CD14-positive monocyte (primary cell): ENCODE measurements at regions not wholly inside any gene's neighbourhood (a gene's known extent, or its start where the extent isn't known, plus 50 kb on each side); places are given as distances from the start of the nearest gene placed in this dataset.

Experiments used
- DNase-seq, 3 donors: peaks; one replicate each; pipeline ENCODE4 v3.0.0-alpha.2; 2011 to 2022
- H2AFZ ChIP-seq: 2 replicates; pipeline ENCODE4 v1.6.0; 2012; ENCODE audit warnings: mild to moderate bottlenecking, low read depth, low read length, inconsistent platforms; ENCODE audit not compliant: insufficient read depth, poor library complexity, severe bottlenecking
- H3K27ac ChIP-seq, 2 donors: 1 replicate in 1 of 2; 2 replicates in 1 of 2; pipeline ENCODE4 v1.5.1; 2012 to 2013; ENCODE audit warnings: low read length in 2 of 2, control low read depth in 1 of 2, inconsistent platforms in 1 of 2, low read depth in 1 of 2, mild to moderate bottlenecking in 1 of 2
- H3K27me3 ChIP-seq, 2 donors: one replicate each; pipeline versions ENCODE4 v1.6.0 to v1.6.1; 2011 to 2013; ENCODE audit warnings: low read length in 2 of 2; ENCODE audit not compliant: control insufficient read depth in 2 of 2, insufficient read depth in 2 of 2
- H3K36me3 ChIP-seq, 2 donors: replicated peaks in 1 of 2; 1 replicate in 1 of 2; 2 replicates in 1 of 2; pipeline versions ENCODE4 v1.5.1 to v1.6.1; 2012 to 2013; ENCODE audit warnings: low read length in 2 of 2, control low read depth in 1 of 2, inconsistent platforms in 1 of 2, mild to moderate bottlenecking in 1 of 2; ENCODE audit not compliant: insufficient read depth in 2 of 2, control insufficient read depth in 1 of 2
- H3K4me1 ChIP-seq, 2 donors: 1 replicate in 1 of 2; 2 replicates in 1 of 2; pipeline versions ENCODE4 v1.5.1 to v1.6.1; 2012 to 2013; ENCODE audit warnings: low read length in 2 of 2, control low read depth in 1 of 2, inconsistent platforms in 1 of 2, mild to moderate bottlenecking in 1 of 2, moderate library complexity in 1 of 2; ENCODE audit not compliant: insufficient read depth in 2 of 2, control insufficient read depth in 1 of 2
- H3K4me2 ChIP-seq: replicated peaks from 2 replicates; pipeline ENCODE3; 2012; ENCODE audit warnings: low read length, moderate library complexity, mild to moderate bottlenecking; ENCODE audit not compliant: poor library complexity, severe bottlenecking; ENCODE audit errors: extremely low read depth
- H3K4me3 ChIP-seq, 3 experiments: fragments of 200-600 bp in 1 of 3; sonication (generic) in 1 of 3; replicated peaks in 1 of 3; 1 replicate in 2 of 3; 2 replicates in 1 of 3; pipeline ENCODE4 v1.5.1; 2011 to 2013; ENCODE audit warnings: low read length in 3 of 3, mild to moderate bottlenecking in 3 of 3, control low read depth in 2 of 3, low read depth in 2 of 3, inconsistent platforms in 1 of 3, moderate library complexity in 1 of 3
- H3K79me2 ChIP-seq: 2 replicates; pipeline ENCODE4 v1.6.0; 2012; ENCODE audit warnings: mild to moderate bottlenecking, control low read depth, inconsistent platforms, low read length, moderate library complexity; ENCODE audit not compliant: insufficient read depth
- H3K9ac ChIP-seq: 2 replicates; pipeline ENCODE4 v1.6.0; 2017; ENCODE audit warnings: low read length, mild to moderate bottlenecking; ENCODE audit not compliant: insufficient read depth, poor library complexity, severe bottlenecking
- H3K9me3 ChIP-seq, 2 donors: replicated peaks in 1 of 2; 1 replicate in 1 of 2; 2 replicates in 1 of 2; pipeline versions ENCODE4 v1.5.1 to v1.6.1; 2012 to 2013; ENCODE audit warnings: low read length in 2 of 2, control low read depth in 1 of 2; ENCODE audit not compliant: control insufficient read depth in 1 of 2, insufficient read depth in 1 of 2
- H4K20me1 ChIP-seq: 2 replicates; pipeline ENCODE4 v1.6.0; 2012; ENCODE audit warnings: mild to moderate bottlenecking, low read length, control low read depth, moderate library complexity; ENCODE audit not compliant: insufficient read depth
- H3K27ac Mint-ChIP-seq, 7 donors: one replicate each; pipeline ENCODE4 v1.8.0; 2020; ENCODE audit warnings: mild to moderate bottlenecking in 7 of 7, mixed read lengths in 7 of 7, moderate library complexity in 6 of 7, inconsistent platforms in 2 of 7
- H3K27me3 Mint-ChIP-seq, 3 donors: one replicate each; pipeline ENCODE4 v1.8.0; 2021 to 2022; ENCODE audit warnings: low read depth in 3 of 3, mild to moderate bottlenecking in 3 of 3, mixed read lengths in 3 of 3, moderate library complexity in 3 of 3, inconsistent platforms in 1 of 3
- H3K36me3 Mint-ChIP-seq, 2 donors: one replicate each; pipeline ENCODE4 v1.8.0; 2020; ENCODE audit warnings: mixed read lengths in 2 of 2, inconsistent platforms in 1 of 2, mild to moderate bottlenecking in 1 of 2
- H3K4me1 Mint-ChIP-seq: one replicate; pipeline ENCODE4 v1.8.0; 2020; ENCODE audit warnings: mild to moderate bottlenecking, mixed read lengths
- H3K4me3 Mint-ChIP-seq, 2 donors: one replicate each; pipeline ENCODE4 v1.8.0; 2020; ENCODE audit warnings: mild to moderate bottlenecking in 2 of 2, mixed read lengths in 2 of 2, moderate library complexity in 1 of 2
- H3K9me3 Mint-ChIP-seq, 7 donors: one replicate each; pipeline ENCODE4 v1.8.0; 2020 to 2022; ENCODE audit warnings: mixed read lengths in 7 of 7, mild to moderate bottlenecking in 6 of 7, moderate library complexity in 6 of 7, inconsistent platforms in 2 of 7
- CTCF ChIP-seq: fragments of 200-600 bp; IDR thresholded peaks from one replicate; pipeline ENCODE4 v1.8.0; 2022; ENCODE audit warnings: antibody characterized with exemption, mild to moderate bottlenecking
- WGBS: methylation state at CpG from one replicate; pipeline ENCODE4 v1.1.5; 2013; ENCODE audit warnings: missing lambda C conversion rate; ENCODE audit not compliant: insufficient coverage; 5-methylcytosine and 5-hydroxymethylcytosine counted together
- intact Hi-C, 2 donors: fragments of 100-400 bp; cut with micrococcal nuclease; formaldehyde crosslinking; loops; one replicate each; pipeline versions ENCODE4 v1.15.0 to v1.15.1; 2023

DNA sequence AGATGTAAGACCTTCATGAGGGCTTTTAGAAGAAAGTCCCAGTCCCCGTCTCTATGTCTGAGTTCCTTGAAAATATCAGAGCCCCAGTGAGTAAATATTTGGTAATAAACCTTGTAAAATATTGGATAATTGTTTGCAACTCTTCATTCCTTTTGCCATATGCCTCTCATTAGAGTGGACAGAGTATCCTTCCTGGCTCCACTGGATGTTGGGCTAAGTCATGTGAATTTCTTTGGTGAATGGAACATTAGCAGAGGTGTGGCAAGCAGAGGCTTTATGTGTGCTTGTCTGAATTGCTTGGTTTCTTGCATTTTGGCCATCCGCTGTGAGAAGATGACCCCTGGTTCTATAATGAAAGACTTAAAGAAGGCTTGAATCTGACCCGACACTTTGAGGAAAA is 490.3 kb downstream of the METTL15 start:
- Histone ChIP-seq H3K79me2 (no peaks in the 10 kb centered on the region), H3K4me3 (no peak overlapping the region), H3K4me1 (no peaks in the 10 kb centered on the region), H3K27me3 (no peaks in the 10 kb centered on the region), H3K9ac (no peak overlapping the region), H3K4me2 (no peak overlapping the region), H3K27ac (no peak overlapping the region), H2AFZ (no peak overlapping the region), H3K9me3 (no peaks in the 10 kb centered on the region), H4K20me1 (no peaks in the 10 kb centered on the region), H3K36me3 (no peaks in the 10 kb centered on the region)
- no peaks in the 10 kb centered on the region for H3K27me3 Mint-ChIP-seq
- 88% methylated on average over 1 of the region's 3 CpGs for WGBS
- H3K27ac Mint-ChIP-seq, result no peak overlapping the region
- no peaks in the 10 kb centered on the region for H3K36me3 Mint-ChIP-seq
- DNase-seq, result no peak
- no peak overlapping the region for H3K4me3 Mint-ChIP-seq
- intact Hi-C loops, result no loop called here
- H3K4me1 Mint-ChIP-seq, result no peaks in the 10 kb centered on the region
- TF ChIP-seq CTCF, result no peak
- peaks cover 0 to 4% (median 1%) of the 10 kb centered on the region in 7 donors for H3K9me3 Mint-ChIP-seq

DNA sequence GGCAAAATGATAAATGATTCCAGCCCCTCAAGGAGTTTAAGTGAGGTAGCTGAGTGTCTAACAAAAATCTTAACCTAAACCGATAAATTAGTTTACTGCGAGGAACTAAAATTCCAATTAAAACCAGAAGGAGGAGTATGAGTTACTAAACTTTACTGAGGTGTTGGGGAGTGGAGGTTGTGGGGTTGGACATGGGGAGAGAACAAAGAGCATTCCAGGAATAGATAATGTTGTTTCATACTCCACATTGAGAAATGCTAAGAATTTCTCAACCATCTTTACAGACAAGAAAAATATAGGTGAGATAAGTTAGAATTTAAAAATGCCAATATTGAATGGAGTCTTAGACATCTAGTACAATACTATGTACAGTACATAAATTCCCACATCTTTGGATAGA is 488.6 kb downstream of the METTL15 start:
- Histone ChIP-seq H3K4me1 (no peaks in the 10 kb centered on the region), H4K20me1 (no peaks in the 10 kb centered on the region), H3K9me3 (no peaks in the 10 kb centered on the region), H3K9ac (no peak overlapping the region), H3K79me2 (no peaks in the 10 kb centered on the region), H3K36me3 (no peaks in the 10 kb centered on the region), H3K4me3 (no peak overlapping the region), H3K4me2 (no peak overlapping the region), H3K27ac (no peak overlapping the region), H2AFZ (no peak overlapping the region), H3K27me3 (no peaks in the 10 kb centered on the region)
- H3K27ac Mint-ChIP-seq, result no peak overlapping the region
- peaks cover 0 to 6% (median 1%) of the 10 kb centered on the region in 7 donors for H3K9me3 Mint-ChIP-seq
- no peak for TF ChIP-seq CTCF
- H3K36me3 Mint-ChIP-seq, result no peaks in the 10 kb centered on the region
- no peaks in the 10 kb centered on the region for H3K4me1 Mint-ChIP-seq
- no peaks in the 10 kb centered on the region for H3K27me3 Mint-ChIP-seq
- intact Hi-C loops, result no loop called here
- whole genome bisulfite sequencing, result no CpG with 5 or more reads among the region's 2 CpGs
- no peak for DNase-seq
- no peak overlapping the region for H3K4me3 Mint-ChIP-seq
